ENCODE measurements at regions not wholly inside any gene's neighbourhood (a gene's known extent, or its start where the extent isn't known, plus 50 kb on each side); places are given as distances from the start of the nearest gene placed in this dataset.
"Not testable (repeated sequence)": the region's sequence is repeated elsewhere in the genome, so short reads cannot be mapped to it uniquely, and the experiment has no call there.

DNA sequence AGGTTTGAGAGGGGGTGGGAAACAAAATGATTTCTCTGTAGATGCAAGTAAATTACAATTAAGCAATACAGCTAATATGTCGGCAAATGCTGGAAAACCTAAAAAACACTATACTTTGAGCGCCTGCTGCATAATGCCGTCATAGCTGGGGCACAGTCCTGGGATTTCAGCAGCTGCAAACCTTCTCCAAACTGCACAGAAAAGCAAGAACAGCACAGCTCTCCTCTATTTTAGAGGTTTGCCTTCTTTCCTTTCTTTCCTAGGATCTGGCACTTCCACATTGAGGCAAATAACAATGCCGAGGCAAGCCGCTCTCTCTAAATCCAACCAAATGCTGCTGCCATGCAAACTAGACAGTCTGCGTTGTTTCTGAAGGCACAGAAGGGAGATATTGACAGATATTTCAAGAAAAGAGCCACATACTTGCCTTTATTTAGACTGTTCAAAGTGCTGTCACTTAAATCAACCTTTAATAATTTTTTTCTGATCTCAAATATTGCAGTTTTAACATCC lies 287.1 kb upstream of the G2E3 start:
- Histone ChIP-seq H3K9me3 (no peaks in the 10 kb centered on the region), H3K27ac (no peak overlapping the region), H3K4me3 (no peak overlapping the region), H3K27me3 (no peaks in the 10 kb centered on the region), H3K4me1 (peaks cover 0 to 4% of the 10 kb centered on the region in 2 donors), H3K36me3 (no peaks in the 10 kb centered on the region)
- TF ChIP-seq, protein P1, sequence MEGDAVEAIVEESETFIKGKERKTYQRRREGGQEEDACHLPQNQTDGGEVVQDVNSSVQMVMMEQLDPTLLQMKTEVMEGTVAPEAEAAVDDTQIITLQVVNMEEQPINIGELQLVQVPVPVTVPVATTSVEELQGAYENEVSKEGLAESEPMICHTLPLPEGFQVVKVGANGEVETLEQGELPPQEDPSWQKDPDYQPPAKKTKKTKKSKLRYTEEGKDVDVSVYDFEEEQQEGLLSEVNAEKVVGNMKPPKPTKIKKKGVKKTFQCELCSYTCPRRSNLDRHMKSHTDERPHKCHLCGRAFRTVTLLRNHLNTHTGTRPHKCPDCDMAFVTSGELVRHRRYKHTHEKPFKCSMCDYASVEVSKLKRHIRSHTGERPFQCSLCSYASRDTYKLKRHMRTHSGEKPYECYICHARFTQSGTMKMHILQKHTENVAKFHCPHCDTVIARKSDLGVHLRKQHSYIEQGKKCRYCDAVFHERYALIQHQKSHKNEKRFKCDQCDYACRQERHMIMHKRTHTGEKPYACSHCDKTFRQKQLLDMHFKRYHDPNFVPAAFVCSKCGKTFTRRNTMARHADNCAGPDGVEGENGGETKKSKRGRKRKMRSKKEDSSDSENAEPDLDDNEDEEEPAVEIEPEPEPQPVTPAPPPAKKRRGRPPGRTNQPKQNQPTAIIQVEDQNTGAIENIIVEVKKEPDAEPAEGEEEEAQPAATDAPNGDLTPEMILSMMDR (IDR thresholded peaks at IDR 0.05): no peak
- DNase-seq (ENCODE audit: low spot score): no peak

DNA sequence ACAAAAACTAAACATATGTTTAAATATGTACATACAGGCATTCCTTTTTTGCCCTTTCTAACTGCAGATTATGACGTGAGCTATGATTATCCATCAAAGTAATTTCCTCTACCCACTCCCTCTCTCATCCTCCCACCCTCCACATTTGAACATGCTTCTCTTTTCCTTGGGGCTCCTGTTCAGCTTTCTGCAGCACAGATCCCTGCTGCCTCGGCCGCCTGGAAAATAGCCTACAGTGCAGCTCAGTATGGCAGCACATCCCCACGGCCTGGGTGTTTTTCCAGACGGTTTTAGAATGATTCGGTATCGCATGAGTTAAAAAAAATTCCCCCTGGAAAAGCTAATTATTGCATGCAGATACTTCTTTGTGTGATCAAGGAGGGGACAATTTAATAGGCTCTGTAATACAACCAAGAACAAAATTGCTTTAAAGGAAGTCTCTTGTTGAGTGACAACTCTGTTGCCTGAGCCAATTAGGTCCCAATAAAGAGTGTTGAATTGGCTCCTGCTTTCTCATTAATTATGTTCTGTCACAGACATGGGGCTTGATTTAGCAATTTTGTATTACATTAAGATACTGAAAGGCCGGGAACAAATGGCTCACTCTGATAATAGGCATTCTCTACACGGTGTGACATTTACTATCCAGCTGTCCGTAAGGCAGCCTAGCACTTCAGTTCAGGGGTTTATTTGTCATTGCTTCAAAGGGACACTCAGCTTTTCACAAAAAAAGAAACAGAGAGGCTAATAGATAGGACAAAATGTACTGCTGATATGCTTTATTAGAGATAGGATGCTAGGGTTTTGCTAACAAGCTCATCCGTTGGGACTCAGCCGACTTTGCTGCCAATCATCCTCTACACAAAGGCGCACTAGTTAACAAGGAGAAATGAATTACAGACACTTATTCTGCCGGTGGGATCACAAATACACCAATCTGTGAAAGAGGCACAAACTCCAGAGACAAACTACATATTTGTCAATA lies 285.8 kb upstream of the G2E3 start:
- Histone ChIP-seq H3K4me3 (no peak overlapping the region), H3K4me1 (peaks cover 0 to 4% of the 10 kb centered on the region in 2 donors), H3K9me3 (no peaks in the 10 kb centered on the region), H3K27me3 (no peaks in the 10 kb centered on the region), H3K27ac (no peak overlapping the region), H3K36me3 (no peaks in the 10 kb centered on the region)
- TF ChIP-seq, protein P1 (IDR thresholded peaks at IDR 0.05): no peak
- no peak for DNase-seq (ENCODE audit: low spot score)

DNA sequence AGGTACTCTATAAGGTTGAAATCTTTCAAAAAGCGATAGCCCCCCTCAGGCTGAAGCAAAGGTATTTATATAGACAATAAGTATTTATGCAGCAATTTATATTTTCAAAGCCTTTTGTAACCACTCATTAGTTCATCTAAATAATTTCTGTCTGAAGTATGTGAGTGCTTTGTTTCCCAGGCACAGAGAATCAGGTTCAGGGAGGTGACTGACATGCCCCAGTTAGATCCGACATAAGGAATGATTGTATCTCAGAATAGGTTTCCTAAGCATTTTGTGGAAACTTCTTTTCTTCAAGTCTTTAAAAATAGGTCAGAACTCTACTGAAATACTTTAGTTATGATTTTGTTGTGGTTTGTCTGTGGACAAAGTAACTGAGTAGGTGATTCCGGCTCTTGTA lies 283.4 kb upstream of the G2E3 start:
- TF ChIP-seq, protein P1 (IDR thresholded peaks at IDR 0.05): no peak
- H3K27ac ChIP-seq: no peak overlapping the region
- no peak for DNase-seq (ENCODE audit: low spot score)
- no peak overlapping the region for H3K4me3 ChIP-seq
- H3K4me1 ChIP-seq: peaks cover 0 to under 1% of the 10 kb centered on the region in 2 donors
- H3K9me3 ChIP-seq: no peaks in the 10 kb centered on the region
- no peaks in the 10 kb centered on the region for H3K36me3 ChIP-seq
- H3K27me3 ChIP-seq: no peaks in the 10 kb centered on the region

DNA sequence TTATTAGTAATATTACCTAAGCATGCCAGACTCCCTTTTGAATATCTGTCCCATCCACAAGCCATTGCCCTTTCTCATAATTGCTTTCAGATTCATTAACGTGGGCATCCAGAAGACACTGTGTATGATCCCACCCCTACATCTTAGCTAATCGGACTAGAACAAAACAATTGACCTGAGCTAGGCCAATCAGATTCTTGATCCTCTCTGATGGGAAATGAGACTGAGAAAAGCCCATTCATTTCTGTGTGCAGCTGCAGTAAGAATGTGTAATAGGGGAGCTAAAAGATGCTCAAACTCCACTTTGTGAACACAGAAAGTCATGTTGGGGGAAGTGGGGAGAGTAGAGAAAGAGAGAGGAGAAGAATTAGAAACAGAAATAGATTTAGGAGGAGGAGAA lies 281.7 kb upstream of the G2E3 start:
- Histone ChIP-seq H3K36me3 (no peaks in the 10 kb centered on the region), H3K4me3 (no peak overlapping the region), H3K9me3 (peaks cover 0 to 5% of the 10 kb centered on the region in 2 donors), H3K4me1 (no peaks in the 10 kb centered on the region), H3K27me3 (no peaks in the 10 kb centered on the region), H3K27ac (no peak overlapping the region)
- DNase-seq (ENCODE audit: low spot score): no peak
- TF ChIP-seq, protein P1 (IDR thresholded peaks at IDR 0.05): no peak

DNA sequence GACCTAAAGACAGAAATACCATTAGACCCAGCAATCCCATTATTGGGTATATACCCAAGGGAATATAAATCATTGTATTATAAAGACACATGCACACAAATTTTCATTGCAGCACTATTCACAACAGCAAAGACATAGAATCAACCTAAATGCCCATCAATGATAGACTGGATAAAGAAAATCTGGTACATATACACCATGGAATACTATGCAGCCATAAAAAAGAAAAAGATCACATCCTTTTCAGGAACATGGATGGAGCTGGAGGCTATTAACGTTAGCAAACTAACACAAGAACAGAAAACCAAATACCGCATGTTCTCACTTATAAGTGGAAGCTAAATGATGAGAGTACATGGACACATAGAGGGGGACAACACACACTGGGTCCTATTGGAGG lies 280.1 kb upstream of the G2E3 start:
- not testable (repeated sequence) for H3K9me3 ChIP-seq; H3K27me3 ChIP-seq; H3K27ac ChIP-seq; H3K4me1 ChIP-seq; DNase-seq (ENCODE audit: low spot score); H3K36me3 ChIP-seq; H3K4me3 ChIP-seq

DNA sequence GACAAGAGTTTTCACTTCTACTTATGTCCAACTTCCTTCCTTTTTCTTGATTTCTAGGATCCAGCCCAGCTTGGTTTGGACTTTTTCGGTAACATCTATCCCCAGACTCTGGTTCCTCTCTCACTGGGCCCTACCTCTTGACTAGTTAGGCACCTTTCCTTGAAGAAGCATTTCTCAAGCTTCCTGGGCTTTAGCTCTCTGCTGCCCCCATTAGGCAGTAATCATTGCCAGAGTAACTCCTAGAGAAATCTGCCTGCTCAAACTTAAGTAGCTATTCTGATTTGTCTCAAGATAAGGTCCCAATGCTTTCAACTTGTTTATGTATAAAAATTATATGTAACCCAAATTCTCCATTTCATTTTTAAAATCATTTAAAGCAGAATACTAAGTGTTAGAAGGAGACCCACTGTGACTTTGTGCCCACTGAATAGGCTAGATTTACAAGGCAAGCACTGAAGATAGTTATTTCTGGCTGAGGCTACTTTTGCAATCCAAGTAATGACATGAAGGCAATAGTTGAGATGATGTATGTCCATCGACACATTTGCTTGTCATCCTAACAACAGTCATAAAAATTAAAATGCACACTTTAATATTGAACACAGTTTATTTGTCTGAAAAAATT lies 275.0 kb upstream of the G2E3 start:
- Histone ChIP-seq H3K9me3 (peaks cover 0 to 5% of the 10 kb centered on the region in 2 donors), H3K36me3 (no peaks in the 10 kb centered on the region), H3K4me1 (no peaks in the 10 kb centered on the region), H3K27ac (no peak overlapping the region), H3K4me3 (no peak overlapping the region), H3K27me3 (no peaks in the 10 kb centered on the region)
- TF ChIP-seq, protein P1 (IDR thresholded peaks at IDR 0.05): peak in 1 of 2 donors; percentile 50
- DNase-seq (ENCODE audit: low spot score): no peak

Measured in right atrium auricular region (tissue), 2 donors.